Neural cell (in vitro differentiated cells): ENCODE measurements at regions not wholly inside any gene's neighbourhood (a gene's known extent, or its start where the extent isn't known, plus 50 kb on each side); places are given as distances from the start of the nearest gene placed in this dataset.

Experiments used
- H2AFZ ChIP-seq: fragments of 200-600, 300-800 bp; sonication (generic), shearing (Covaris generic); 2 replicates; pipeline ENCODE4 v1.6.0; 2014; ENCODE audit warnings: low read depth, mild to moderate bottlenecking, antibody characterized with exemption, low read length, moderate library complexity
- H3F3A ChIP-seq: fragments of 200-600 bp; shearing (Covaris generic); 2 replicates; pipeline ENCODE4 v1.6.1; 2016; ENCODE audit warnings: mild to moderate bottlenecking, moderate library complexity, mixed read lengths, antibody characterized with exemption, low read length; ENCODE audit not compliant: insufficient read depth, poor library complexity, severe bottlenecking
- H3K27ac ChIP-seq: fragments of 200-600, 300-800 bp; sonication (generic), shearing (Covaris generic); 2 replicates; pipeline ENCODE4 v1.5.1; 2014; ENCODE audit warnings: mild to moderate bottlenecking, low read length, moderate library complexity
- H3K27me3 ChIP-seq: fragments of 300-800, 200-600 bp; sonication (generic), shearing (Covaris generic); 2 replicates; pipeline ENCODE4 v1.6.0; 2014; ENCODE audit warnings: mild to moderate bottlenecking, low read depth, low read length, moderate library complexity; ENCODE audit not compliant: insufficient read depth
- H3K36me3 ChIP-seq: fragments of 300-800, 200-600 bp; sonication (generic), shearing (Covaris generic); 2 replicates; pipeline ENCODE4 v1.5.1; 2014; ENCODE audit warnings: mild to moderate bottlenecking, antibody characterized with exemption, low read length, moderate library complexity; ENCODE audit not compliant: insufficient read depth
- H3K4me2 ChIP-seq: fragments of 300-800, 200-600 bp; sonication (generic), shearing (Covaris generic); 2 replicates; pipeline ENCODE4 v1.6.0; 2014; ENCODE audit warnings: mild to moderate bottlenecking, low read length
- H3K4me3 ChIP-seq: fragments of 300-800, 200-600 bp; sonication (generic), shearing (Covaris generic); 2 replicates; pipeline ENCODE4 v1.5.1; 2014; ENCODE audit warnings: mild to moderate bottlenecking, low read length, moderate library complexity
- H3K79me2 ChIP-seq: fragments of 200-600 bp; shearing (Covaris generic); replicated peaks from 2 replicates; pipeline ENCODE4 v1.6.0; 2014; ENCODE audit warnings: mild to moderate bottlenecking, low read length, moderate library complexity; ENCODE audit not compliant: insufficient read depth
- H3K9ac ChIP-seq: fragments of 300-800, 200-600 bp; sonication (generic), shearing (Covaris generic); 2 replicates; pipeline ENCODE4 v1.6.1; 2016; ENCODE audit warnings: mild to moderate bottlenecking, low read length, mixed read lengths
- H3K9me2 ChIP-seq: fragments of 200-600 bp; shearing (Covaris generic); 2 replicates; pipeline ENCODE4 v1.6.1; 2016; ENCODE audit warnings: mild to moderate bottlenecking, low read length, mixed read lengths; ENCODE audit not compliant: insufficient read depth
- H3K9me3 ChIP-seq: fragments of 200-600, 300-800 bp; sonication (generic), shearing (Covaris generic); 2 replicates; pipeline ENCODE4 v1.6.1; 2016; ENCODE audit warnings: mild to moderate bottlenecking, mixed run types, low read length, moderate library complexity, mixed read lengths
- H4K20me1 ChIP-seq: fragments of 200-600 bp; shearing (Covaris generic); 2 replicates; pipeline ENCODE4 v1.6.1; 2016; ENCODE audit warnings: mild to moderate bottlenecking, mixed run types; ENCODE audit not compliant: insufficient read depth
- EP300 ChIP-seq: fragments of 450-650 bp; conservative IDR thresholded peaks from 2 replicates; pipeline ENCODE4 v1.6.1; 2014; ENCODE audit warnings: antibody characterized with exemption, mild to moderate bottlenecking, moderate library complexity; ENCODE audit not compliant: poor library complexity, severe bottlenecking
- EZH2 ChIP-seq: fragments of 200-600, 300-800 bp; shearing (Covaris generic), sonication (generic); IDR thresholded peaks from 2 replicates; pipeline ENCODE4 v1.6.1; 2014; ENCODE audit warnings: antibody characterized with exemption, low read length, borderline replicate concordance, mild to moderate bottlenecking; ENCODE audit not compliant: insufficient read depth, poor library complexity, severe bottlenecking
- MXI1 ChIP-seq: fragments of 450-650 bp; conservative IDR thresholded peaks from 2 replicates; pipeline ENCODE4 v1.6.1; 2014; ENCODE audit warnings: antibody characterized with exemption, mild to moderate bottlenecking; ENCODE audit not compliant: poor library complexity, severe bottlenecking
- POLR2AphosphoS5 ChIP-seq: IDR thresholded peaks from 2 replicates; pipeline ENCODE4 v1.6.1; 2012
- RAD21 ChIP-seq: fragments of 450-650 bp; conservative IDR thresholded peaks from 2 replicates; pipeline ENCODE4 v1.6.1; 2014; ENCODE audit warnings: antibody characterized with exemption, mild to moderate bottlenecking, moderate library complexity
- SMC3 ChIP-seq: fragments of 450-650 bp; conservative IDR thresholded peaks from 2 replicates; pipeline ENCODE4 v1.6.1; 2014; ENCODE audit warnings: antibody characterized with exemption, mild to moderate bottlenecking, moderate library complexity; ENCODE audit not compliant: poor library complexity
- TAF1 ChIP-seq: IDR thresholded peaks from 2 replicates; pipeline ENCODE4 v1.6.1; 2012; ENCODE audit warnings: low read depth
- TF ChIP-seq, protein P1 (sequence below): fragments of 450-650 bp; IDR thresholded peaks from 2 replicates; pipeline ENCODE4 v1.5.1; 2014; ENCODE audit warnings: antibody characterized with exemption, mild to moderate bottlenecking, moderate library complexity; ENCODE audit not compliant: poor library complexity, severe bottlenecking
- TF ChIP-seq, protein P2 (sequence below): IDR thresholded peaks from 2 replicates; pipeline ENCODE4 v1.6.1; 2012; ENCODE audit warnings: borderline replicate concordance

DNA sequence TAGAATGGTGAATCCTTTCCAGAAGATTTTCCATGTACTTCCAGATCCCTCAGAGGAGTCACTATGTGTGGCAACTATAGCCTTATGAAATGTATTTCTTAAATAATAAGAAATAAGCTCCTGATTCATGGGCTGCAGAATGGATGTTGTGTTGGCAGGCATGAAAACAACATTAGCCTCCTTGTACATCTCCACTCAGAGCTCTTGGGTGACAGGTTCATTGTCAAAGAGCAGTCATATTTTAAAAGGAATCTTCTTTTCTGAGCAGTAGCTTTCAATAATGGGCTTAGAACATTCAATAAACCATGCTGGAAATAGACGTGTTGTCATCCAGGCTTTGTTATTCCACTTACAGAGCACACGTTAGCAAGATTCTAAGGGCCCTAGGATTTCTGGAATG is 96.6 kb downstream of the CDC7 start:
- no peak overlapping the region for H2AFZ ChIP-seq
- H3K79me2 ChIP-seq = no peaks in the 10 kb centered on the region
- no peaks in the 10 kb centered on the region for H3K9me3 ChIP-seq
- H3K4me3 ChIP-seq = no peak overlapping the region
- H3K9ac ChIP-seq = no peak overlapping the region
- TF ChIP-seq, protein P1, sequence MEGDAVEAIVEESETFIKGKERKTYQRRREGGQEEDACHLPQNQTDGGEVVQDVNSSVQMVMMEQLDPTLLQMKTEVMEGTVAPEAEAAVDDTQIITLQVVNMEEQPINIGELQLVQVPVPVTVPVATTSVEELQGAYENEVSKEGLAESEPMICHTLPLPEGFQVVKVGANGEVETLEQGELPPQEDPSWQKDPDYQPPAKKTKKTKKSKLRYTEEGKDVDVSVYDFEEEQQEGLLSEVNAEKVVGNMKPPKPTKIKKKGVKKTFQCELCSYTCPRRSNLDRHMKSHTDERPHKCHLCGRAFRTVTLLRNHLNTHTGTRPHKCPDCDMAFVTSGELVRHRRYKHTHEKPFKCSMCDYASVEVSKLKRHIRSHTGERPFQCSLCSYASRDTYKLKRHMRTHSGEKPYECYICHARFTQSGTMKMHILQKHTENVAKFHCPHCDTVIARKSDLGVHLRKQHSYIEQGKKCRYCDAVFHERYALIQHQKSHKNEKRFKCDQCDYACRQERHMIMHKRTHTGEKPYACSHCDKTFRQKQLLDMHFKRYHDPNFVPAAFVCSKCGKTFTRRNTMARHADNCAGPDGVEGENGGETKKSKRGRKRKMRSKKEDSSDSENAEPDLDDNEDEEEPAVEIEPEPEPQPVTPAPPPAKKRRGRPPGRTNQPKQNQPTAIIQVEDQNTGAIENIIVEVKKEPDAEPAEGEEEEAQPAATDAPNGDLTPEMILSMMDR = no peak
- TF ChIP-seq POLR2AphosphoS5 = peak; percentile 56
- TF ChIP-seq, protein P2, sequence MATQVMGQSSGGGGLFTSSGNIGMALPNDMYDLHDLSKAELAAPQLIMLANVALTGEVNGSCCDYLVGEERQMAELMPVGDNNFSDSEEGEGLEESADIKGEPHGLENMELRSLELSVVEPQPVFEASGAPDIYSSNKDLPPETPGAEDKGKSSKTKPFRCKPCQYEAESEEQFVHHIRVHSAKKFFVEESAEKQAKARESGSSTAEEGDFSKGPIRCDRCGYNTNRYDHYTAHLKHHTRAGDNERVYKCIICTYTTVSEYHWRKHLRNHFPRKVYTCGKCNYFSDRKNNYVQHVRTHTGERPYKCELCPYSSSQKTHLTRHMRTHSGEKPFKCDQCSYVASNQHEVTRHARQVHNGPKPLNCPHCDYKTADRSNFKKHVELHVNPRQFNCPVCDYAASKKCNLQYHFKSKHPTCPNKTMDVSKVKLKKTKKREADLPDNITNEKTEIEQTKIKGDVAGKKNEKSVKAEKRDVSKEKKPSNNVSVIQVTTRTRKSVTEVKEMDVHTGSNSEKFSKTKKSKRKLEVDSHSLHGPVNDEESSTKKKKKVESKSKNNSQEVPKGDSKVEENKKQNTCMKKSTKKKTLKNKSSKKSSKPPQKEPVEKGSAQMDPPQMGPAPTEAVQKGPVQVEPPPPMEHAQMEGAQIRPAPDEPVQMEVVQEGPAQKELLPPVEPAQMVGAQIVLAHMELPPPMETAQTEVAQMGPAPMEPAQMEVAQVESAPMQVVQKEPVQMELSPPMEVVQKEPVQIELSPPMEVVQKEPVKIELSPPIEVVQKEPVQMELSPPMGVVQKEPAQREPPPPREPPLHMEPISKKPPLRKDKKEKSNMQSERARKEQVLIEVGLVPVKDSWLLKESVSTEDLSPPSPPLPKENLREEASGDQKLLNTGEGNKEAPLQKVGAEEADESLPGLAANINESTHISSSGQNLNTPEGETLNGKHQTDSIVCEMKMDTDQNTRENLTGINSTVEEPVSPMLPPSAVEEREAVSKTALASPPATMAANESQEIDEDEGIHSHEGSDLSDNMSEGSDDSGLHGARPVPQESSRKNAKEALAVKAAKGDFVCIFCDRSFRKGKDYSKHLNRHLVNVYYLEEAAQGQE = peak; percentile 38
- TF ChIP-seq EP300 = peak; percentile 84
- no peaks in the 10 kb centered on the region for H3K36me3 ChIP-seq
- peak overlapping the region; percentile 38 for H3K27ac ChIP-seq
- H3K27me3 ChIP-seq = no peaks in the 10 kb centered on the region
- no peaks in the 10 kb centered on the region for H3F3A ChIP-seq
- no peaks in the 10 kb centered on the region for H4K20me1 ChIP-seq
- H3K4me2 ChIP-seq = no peak overlapping the region
- no peaks in the 10 kb centered on the region for H3K9me2 ChIP-seq

DNA sequence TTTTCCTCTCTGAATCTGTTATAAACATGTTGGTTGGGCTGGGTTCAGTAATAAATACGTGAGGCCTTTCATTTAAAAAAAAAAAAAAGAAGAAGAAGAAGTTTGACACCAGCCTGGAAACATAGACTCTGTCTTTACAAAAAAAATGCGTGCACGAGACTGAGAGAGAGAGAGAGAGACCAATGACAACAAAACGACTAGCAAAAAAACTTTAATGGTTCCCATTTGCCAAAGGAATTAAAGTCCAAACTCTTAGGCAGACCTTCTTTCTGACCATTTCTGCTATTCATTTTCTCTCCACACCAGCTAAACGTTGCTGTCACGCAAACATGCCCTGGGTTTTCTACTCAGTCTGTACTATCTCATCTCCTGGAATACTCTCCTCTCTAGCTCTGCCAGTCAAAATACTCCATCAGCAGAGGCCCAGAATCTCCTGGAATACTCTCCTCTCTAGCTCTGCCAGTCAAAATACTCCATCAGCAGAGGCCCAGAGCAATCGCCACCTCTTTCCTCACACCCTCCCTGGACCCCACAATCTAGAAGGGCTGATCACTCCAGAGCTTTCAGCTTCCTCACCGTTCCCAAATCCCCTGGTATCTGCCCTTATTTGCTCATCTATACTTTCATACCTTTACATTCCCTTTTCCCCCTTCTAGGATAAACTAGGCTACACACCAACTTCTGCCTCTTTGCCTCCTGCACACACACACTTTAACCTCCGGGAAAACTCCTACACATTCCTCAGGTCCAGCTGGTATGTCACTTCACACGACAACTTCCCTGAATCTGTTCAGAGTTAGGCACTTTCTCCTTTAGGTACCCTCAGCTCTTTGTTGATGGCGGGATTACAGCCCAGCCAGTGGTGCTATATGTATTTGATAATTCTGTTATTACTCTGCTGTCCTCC is 100.0 kb downstream of the CDC7 start:
- Histone ChIP-seq H3K79me2 (no peaks in the 10 kb centered on the region), H3K27ac (no peak overlapping the region), H3K27me3 (no peaks in the 10 kb centered on the region), H3K4me2 (no peak overlapping the region), H3K9me2 (no peaks in the 10 kb centered on the region), H3K9ac (no peak overlapping the region), H3F3A (no peaks in the 10 kb centered on the region), H4K20me1 (no peaks in the 10 kb centered on the region), H3K9me3 (no peaks in the 10 kb centered on the region), H2AFZ (no peak overlapping the region), H3K36me3 (no peaks in the 10 kb centered on the region), H3K4me3 (no peak overlapping the region)
- TF ChIP-seq EZH2 (no peak), TAF1 (no peak), MXI1 (no peak), SMC3 (no peak), EP300 (no peak), RAD21 (no peak), POLR2AphosphoS5 (no peak)
- TF ChIP-seq, protein P2 = no peak
- TF ChIP-seq, protein P1 = no peak
